Testis (tissue), 2 donors: ENCODE measurements at regions not wholly inside any gene's neighbourhood (a gene's known extent, or its start where the extent isn't known, plus 50 kb on each side); places are given as distances from the start of the nearest gene placed in this dataset.

Experiments
- POLR2A ChIP-seq: fragments of 450-650 bp; IDR thresholded peaks from one replicate; pipeline ENCODE4 v1.6.1; 2017; ENCODE audit warnings: antibody characterized with exemption, mild to moderate bottlenecking, moderate library complexity
- TF ChIP-seq, protein P1 (sequence below), 3 experiments: fragments of 450-650 bp in 2 of 3; fragments of 200-600 bp in 1 of 3; sonication (generic) in 1 of 3; IDR thresholded peaks; one replicate each; pipeline ENCODE4 v1.5.1; 2016 to 2019; ENCODE audit warnings: antibody characterized with exemption in 3 of 3, mild to moderate bottlenecking in 2 of 3, moderate library complexity in 1 of 3

DNA sequence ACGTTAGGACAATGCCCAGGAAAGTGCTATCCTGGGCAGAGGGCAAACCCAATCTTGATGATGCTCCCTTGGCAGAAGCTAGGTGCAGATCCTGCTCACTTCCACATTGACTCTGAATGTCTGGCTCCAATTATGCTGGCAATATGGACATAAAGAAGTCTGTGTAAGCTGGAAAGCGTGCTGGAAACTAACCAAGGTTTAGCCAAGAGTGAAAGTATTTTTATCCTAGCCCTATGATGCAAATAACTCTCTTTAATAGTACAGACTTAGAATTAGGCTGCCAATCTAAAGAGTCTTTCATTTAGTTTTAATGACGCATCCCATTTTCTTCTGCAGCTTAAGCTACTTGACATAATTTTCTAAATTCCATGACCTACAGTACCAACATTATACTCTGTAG, 571.8 kb downstream of the TUSC7 start:
- TF ChIP-seq, protein P1, sequence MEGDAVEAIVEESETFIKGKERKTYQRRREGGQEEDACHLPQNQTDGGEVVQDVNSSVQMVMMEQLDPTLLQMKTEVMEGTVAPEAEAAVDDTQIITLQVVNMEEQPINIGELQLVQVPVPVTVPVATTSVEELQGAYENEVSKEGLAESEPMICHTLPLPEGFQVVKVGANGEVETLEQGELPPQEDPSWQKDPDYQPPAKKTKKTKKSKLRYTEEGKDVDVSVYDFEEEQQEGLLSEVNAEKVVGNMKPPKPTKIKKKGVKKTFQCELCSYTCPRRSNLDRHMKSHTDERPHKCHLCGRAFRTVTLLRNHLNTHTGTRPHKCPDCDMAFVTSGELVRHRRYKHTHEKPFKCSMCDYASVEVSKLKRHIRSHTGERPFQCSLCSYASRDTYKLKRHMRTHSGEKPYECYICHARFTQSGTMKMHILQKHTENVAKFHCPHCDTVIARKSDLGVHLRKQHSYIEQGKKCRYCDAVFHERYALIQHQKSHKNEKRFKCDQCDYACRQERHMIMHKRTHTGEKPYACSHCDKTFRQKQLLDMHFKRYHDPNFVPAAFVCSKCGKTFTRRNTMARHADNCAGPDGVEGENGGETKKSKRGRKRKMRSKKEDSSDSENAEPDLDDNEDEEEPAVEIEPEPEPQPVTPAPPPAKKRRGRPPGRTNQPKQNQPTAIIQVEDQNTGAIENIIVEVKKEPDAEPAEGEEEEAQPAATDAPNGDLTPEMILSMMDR (IDR thresholded peaks at IDR 0.05): no peak
- TF ChIP-seq POLR2A: no peak
